Activated CD4-positive, alpha-beta T cell treated with anti-CD3 and anti-CD28 coated beads for 4 hours (primary cell): ENCODE measurements at regions not wholly inside any gene's neighbourhood (a gene's known extent, or its start where the extent isn't known, plus 50 kb on each side); places are given as distances from the start of the nearest gene placed in this dataset.
"Not testable (repeated sequence)": the region's sequence is repeated elsewhere in the genome, so short reads cannot be mapped to it uniquely, and the experiment has no call there.

Experiments used
- DNase-seq, 2 donors: peaks; one replicate each; pipeline ENCODE4 v3.0.0-alpha.2; 2020

DNA sequence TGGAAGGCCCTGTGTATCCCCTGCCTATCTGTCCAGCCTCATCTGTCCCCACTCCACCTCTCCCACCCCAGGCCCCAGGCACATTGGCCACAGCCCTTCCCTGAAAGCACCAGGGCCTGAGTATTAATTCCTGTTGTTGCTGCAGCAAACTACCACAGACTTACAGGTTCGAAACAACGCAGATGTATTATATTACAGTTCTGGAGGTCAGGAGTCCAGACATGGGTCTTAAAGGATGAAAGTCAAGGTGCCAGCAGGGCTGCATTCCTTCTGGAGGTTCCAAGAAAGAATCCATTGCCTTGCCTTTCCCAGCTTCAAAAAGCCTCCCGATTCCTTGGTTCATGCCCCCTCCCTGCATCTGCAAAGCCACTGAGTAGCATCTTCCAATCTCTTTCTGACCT is 78.7 kb upstream of the LAPTM4A start:
- DNase-seq = no peak

DNA sequence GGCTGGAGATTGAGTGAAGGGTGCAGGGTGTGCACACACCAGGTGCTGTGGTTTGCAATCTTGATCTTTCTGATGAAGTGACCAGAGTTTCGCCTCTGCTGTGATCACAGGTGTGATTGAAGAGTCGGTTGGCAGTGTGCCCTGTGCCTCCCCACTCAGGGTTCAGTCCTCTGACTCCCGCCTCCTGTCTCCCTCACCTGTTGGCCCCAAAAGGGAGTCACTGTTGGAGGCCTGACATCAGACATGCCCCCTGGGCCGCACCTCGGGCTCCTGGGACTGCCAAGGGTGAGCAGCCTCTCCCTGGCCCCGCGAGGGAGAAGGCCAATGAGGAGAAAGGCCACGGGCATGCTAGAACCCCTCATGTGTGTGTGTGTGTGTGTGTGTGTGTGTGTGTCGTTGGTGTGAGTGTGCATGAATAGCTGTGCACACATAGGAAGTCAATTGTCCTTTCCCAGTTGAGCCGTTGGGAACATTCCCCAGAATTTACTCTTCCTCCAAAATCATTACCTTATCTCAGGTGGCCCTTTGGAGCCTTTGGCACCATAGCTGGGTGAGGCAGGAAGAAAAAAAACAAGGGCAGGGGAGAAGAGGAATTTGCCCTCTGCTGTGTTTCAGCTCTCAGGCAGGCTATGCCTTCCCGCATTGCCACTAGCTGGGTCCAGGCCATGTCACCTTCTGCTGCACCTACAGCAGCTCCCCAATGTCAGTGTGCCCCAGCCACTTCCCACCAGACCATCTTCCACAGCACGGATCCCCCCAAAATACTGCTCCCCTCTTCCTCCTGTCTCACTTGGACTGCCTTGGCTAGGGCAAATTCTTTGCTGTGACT is 78.1 kb upstream of the LAPTM4A start:
- DNase-seq = no peak

DNA sequence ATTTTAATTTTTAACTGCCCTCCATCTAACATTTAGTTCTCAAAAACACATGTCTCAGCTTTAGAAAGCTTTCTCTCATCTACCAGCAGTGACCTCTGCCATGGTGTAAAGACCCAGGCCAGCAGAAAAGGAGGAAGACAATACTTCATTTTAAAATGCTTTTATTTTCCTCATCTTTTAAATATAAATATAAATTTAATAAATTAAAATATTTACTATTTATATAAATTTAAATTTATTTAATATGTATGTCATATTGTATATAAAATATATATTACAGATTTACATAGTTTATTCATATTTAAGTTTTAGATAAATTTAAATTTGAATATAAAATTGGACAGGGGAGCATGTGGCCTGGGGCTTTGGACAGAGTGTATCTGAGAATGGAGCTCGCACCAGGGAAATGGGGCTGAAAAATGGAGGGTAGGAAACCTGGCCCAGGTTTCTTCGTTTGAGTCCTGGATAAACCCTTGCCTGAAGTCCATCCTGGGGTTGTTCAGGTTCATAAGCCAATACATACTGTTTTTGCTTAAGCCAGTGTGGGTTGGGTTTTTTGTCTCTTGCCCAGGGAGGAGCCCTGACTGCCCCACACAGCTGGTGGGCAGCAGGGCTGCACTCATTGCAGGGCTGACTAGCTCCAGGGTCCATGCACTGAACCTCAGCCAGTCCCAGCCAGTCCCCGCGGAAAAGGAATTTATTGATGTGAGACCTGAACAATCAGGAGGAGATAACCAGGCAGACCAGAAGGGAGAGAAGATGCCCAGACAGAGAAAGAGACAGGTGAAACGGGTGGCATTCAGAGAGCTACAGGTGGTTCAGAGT is 77.3 kb upstream of the LAPTM4A start:
- DNase-seq = no peak

DNA sequence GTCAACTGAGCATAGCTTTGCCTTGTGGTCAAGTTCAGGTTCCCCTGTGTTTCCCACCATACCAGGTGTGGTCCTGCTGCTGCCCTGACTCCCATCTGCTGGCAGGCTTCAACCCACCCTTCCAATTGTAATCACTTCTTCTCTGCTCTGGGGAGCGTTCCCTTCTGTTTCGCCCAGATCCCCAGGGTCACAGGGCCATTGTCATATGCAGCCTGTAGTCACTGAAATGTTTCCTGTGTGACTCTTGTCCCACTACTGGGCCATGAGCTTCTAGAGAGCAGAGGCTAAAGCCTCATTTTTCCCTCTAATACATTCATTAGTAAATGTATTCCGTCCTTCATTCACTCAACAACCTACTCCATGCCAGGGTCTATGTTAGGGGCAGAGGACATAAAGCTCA is 75.0 kb upstream of the LAPTM4A start:
- DNase-seq = no peak

DNA sequence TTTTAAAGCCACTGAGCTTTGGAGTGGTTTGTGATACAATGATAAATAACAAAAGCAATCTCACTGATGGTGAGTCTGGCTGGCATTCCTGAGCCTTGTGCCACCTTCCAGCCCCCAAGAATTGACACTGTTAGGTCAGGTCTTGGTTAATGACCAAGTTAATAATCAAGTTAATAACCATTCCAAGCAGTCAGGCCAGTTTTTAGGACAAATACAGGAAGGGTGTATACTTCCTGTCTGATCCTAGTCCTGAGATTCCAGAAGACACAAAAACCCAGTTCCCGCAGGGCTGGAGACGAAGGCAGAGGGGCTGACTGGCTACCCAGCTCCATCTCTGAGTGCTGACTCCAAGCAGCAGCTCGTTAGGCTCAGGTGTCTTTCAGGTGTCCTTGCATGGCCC is 74.6 kb upstream of the LAPTM4A start:
- DNase-seq = no peak

DNA sequence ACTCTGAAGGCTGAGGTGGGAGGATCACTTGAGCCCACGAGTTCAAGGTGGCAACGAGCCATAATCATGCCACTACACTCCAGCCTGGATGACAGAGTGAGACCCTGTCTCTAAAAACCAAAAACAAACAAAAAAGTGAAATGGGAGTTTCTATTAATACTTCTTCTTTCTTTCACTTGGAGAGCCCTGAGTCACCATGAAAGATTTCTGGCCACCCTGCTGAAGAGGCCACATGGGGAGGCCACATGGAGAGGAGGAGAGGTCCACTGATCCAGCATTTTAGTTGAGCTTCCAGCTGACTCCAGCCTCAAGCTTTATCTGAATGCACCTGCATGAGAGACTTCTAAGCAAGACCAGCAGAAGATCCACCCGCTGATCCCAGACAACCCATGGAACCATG is 74.2 kb upstream of the LAPTM4A start:
- no peak for DNase-seq

DNA sequence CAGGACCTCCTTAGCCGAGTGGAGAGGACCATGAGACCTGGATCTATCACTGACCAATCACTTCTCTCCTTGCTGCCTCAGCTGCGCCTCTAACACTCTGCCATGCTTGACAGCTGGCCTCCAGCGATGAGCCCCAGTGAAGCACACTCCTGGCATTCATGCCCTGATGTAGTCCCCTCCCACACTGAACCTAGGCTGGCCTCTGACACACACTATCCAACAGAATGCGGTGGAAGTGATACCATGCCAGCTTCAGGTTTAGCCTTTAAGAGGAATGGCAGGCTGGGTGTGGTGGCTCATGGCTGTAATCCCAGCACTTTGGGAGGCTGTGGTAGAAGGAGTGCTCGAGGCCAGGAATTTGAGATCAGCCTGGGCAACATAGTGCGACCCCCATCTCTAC is 73.7 kb upstream of the LAPTM4A start:
- DNase-seq = no peak

DNA sequence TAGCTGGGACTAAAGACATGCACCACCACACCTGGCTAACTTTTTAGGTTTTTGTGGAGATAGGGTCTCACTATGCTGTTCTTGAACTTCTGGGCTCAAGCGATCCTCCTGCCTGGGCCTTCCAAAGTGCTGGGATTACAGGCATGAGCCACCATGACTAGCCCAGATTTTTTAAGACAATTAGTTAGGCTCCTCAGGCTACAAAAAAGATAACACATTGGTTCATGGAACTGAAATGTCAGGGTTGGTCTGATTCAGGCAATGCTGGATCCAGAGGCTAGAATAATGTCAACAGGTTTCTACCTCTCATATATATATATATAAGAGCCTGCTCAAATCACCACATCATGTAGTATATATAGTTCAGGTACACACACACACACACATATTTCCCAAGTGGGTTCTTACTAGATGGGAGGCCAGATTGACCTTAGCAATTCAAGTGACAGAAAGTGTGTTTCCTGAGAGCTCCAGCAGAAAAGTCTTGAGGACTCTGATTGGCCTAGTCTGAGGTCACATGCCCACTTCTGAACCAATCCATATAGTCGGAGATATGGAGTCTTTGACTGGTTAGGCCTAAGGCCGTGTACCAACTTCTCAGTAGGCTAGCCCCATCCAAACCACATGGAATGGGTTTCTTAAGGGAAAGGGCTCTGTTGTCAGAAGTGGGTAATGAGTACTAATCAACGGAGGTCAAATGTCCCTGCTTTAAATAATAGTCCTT is 72.6 kb upstream of the LAPTM4A start:
- no peak for DNase-seq

DNA sequence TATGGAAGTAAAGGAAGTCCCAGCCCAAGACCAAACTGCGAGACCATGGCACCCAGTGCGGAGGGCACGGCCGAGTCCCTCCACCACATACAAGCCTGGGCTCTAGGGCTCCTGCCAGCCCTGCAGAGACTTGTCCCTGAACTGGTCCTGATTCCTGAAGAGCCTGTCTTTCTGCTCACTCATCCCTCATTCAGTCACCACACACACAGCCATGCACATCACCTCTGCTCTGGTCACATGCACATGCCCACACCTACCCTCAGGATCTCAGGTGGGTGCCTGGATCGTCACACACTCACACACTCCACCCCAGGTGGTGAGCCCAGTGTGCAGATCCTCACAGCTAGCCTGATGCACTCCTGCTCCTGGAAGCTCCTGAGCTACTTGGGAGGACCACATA is 71.4 kb upstream of the LAPTM4A start:
- no peak for DNase-seq

DNA sequence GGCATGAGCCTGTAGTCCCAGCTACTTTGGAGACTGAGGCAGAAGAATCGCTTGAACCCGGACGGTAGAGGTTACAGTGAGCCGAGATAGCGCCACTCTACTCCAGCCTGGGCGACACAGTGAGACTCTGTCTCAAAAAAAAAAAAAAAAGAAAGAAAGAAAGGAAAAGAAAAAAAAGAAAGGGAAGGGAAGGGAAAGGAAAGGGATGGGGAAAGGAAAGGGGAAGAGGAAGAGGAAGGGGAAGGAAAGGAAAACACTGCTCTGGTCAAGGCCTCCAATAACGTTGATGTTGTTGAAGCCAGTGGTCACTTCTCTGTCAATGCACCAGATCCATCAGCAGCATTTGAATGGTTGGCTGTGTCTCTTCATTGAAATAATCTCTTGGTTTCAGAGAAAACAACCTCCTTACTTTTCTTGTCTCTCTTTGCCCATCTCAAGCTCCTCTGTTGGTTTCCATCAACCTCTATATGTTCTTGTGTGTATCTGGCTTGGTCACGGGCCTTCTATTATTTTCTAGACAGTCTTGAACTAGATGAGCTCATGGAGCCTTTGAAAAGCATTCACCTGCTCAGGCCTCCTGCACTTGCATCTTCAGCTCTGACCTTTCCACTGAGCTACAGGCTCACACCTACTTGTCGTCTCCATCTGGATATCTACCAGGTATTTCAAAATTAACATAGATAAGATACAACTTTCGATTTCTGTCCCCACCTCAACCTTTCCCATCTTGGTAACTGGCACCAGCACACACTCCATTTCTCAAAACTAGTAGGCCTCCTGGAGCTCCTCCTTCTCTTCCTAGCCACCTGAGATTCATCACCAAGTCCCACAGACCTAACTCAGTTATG is 69.4 kb upstream of the LAPTM4A start:
- DNase-seq = no peak

DNA sequence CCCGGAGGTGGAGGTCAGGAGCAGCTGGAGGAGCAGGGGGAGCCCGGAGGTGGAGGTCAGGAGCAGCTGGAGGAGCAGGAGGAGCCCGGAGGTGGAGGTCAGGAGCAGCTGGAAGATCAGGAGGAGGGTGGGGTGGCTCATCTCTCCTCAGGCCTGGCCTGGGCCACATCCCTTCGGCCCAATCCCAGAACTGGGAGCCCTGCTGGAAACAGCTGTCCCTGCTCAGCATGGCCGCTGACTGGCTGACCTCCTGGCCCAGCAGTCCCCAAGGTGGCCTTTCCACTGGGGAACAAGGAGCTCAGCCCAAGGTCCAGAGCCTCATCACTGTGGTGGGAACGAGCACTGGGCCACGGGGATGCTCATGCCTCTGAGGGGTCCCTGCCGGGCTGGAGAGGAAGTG is 66.6 kb upstream of the LAPTM4A start:
- no peak for DNase-seq

DNA sequence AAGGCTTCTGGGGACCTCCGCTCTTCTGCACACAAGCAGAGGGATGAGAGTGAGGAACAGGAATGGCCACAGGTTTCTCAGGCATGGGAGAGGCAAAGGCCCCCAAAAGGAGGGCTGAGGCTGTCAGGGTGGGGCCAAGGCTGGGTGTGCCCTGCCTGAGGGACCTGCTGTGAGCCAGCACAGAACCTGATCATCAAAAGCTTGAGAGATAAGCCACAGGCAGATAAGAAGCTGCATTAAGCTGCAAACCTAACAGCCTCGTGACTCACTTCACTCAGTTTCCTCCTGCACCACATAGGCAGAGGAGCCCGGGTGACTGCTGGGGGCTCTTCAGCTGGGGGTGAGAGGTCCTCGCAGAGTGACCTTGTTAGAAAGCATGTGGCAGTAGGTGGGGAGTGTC is 64.5 kb upstream of the LAPTM4A start:
- DNase-seq = no peak

DNA sequence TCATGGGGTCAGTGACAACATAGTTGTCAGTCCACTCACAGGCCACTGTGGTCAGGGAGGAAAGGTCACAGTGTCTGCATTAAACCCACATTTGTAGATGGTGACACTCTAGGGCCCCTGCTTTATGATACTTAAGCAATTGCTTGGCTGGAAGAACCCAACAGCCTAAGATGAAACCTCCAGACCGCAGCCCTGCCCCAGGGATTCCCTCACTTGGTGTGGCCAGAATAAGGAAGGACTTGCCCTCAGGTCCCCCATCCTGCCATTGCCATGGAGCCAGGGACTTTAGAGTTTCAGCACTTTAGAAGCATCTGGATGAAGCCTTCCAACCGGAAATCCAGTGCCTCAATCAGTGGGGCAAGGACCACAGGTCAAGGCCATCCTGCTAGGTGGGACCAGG is 63.9 kb upstream of the LAPTM4A start:
- DNase-seq = no peak

DNA sequence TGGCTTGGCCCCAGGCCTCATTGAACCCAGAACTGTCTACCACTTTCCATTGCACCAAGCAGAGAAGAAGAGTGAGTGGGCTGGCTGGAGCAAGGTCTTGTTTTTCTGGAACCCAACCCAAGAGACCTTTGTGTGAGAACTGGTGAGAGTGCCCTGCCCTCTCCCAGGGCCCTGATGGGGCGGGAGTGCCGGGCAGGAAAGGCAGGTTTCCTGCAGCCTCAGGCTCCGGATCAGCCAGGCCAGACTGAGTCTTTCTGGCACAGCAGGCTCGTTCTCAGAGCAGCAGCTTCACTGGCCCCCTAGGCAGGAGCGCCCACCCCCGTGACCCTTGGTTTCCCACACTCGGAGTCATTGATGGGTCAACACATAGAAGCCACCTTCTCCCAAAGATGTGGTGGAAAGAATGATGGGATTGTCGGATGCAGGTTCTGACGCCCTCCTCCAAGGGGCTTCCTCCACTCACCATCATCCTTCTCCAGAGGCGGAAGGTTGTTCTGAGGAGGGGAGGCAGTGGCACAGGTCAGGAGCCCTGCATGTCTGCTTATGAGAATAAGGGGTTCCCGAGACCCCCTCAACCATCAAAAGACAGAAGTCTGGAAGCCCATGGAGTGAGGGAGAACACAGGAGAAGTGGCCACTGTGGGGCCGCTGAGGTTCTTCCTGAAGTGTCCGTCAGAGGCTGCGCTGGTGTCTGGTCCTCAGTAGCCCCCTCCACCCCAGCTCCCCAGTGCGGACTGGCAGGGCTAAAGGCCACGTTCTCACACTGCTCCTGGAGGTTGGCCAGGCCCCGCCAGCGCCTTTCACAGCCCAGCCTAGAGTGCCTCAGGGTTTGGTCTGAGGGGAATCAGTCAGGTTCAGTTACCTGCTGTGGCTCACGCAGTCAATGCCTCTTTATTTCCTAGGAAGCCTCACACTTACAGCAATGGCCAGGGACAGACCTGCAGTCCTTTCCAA is 62.8 kb upstream of the LAPTM4A start:
- DNase-seq = no peak

DNA sequence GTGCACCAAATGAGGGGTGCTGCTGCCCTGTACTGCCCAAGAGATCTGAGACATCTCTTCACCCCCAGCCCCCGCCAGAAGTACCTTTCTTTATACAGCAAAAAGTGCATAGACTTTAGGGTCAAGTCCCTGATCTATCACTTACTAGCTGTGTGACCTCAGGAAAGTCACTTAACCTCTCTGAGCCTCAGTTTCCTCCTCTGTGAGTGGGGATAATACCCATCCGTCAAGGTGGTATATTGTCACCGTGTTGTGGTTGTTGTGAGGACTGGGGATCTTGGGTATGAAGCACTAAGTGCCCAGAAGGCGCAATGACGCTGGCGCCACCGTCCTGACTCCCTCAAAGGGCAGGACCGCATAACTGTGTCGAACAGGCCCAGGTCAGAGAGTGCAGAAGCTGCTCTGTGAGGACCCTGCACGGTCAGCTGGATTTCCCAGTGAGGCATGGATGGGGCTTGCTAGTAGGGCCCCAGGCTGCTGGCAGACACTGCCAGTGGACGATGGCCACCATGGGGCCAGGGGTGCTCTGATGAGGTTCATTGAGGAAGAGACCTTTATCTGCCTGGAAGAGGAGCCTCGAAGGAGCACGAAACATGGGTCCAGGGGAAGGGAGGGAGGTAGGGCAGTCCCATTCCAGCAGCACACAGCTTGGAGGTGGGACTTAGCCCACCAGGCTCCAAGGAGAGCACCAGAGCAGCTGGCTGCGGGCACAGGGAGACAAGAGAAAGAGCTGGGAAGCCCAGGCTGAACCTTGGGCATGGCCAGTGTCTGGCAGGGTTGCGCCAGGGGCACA is 61.8 kb upstream of the LAPTM4A start:
- DNase-seq = no peak

DNA sequence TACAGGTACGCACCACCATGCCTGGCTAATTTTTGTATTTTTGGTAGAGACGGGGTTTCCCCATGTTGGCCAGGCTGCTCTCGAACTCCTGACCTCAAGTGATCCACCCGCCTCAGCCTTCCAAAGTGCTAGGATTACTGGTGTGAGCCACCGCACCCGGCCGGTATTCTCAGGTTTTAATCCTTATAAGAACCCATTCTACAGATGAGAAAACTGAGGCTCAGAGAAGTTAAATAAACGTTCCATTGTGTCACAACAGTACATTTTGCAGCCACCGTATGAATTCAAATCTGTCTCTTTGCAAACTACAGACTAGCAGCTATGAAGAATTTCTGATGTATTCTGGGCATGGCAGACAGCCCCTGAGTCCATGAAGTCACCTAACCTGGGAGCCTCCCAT is 60.9 kb upstream of the LAPTM4A start:
- DNase-seq = not testable (repeated sequence)

DNA sequence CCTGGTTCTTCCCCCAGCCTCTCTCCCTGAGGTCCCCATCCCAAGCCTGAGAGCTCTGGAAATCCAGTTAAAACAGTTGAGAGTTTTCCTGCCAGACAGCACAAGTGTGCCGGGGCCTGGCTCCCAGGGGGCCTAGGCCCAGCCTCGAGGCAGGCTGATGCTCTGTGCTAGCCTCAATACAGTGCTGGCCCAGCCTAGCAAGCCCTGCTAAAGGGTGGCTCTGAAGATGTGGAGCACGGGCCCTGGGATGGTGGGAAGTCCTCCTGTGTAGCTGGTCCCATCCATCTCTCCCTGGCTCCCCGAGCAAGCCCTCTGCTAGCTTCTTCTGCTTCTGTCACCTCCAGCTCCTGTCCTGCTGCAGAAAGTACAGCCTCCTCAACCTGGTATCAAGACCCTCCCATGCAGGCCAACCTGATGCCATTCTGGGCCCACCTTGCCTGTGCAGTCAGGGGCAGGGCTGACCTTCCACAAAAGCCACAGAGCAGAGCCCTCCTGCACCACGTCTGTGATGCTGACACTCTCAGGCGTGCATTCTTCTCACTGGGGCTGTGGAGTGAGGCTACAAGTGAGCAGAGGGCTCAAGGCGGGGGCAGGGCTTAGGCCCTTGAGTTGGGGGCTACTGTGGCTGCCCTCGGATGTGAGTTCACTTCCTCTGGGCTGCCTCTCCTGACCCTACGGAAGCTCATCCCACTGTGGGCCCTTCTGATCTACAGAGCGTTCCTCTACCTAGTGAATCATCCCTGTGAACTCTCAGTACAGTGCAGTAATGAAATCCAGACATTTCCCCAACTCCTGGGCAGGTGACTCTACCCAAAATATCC is 60.1 kb upstream of the LAPTM4A start:
- DNase-seq = no peak

DNA sequence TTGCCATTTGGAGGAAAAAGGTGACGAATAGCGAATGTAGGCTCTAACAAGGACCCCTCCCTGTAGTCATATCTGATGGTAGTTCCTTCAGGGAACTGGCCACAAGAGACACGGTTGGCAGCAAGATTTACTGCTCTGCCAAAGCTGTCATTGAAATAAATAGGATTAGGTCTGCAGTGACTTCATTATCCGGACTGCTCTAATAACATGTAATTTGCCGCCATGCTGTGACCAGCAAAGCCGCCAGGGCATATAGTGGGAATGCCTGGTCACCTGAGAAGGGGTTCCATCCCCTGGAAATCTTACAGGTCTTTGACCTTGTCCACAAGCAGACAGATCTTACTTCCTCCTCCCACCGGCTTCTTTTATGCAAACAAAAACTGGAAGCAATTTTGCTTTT is 59.4 kb upstream of the LAPTM4A start:
- DNase-seq = no peak

DNA sequence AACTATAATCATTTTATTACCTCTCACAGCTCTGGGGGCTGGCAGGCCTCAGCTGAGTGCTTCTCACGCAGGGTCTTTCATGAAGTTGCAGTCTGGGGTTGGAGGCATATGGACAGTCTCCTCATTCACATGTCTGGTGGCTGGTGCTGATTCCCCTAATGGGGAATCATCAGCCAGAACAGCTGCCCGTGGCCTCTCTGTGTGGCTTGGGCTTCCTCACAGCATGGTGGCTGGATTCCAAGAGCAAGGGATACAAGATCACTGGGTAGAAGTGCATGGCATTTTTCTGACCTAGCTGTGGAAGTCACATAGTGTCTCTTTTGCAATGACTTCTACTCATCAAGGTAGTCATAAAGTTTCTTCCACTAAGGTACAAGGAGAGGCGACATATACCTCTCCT is 59.0 kb upstream of the LAPTM4A start:
- no peak for DNase-seq
